Activated CD4-positive, alpha-beta T cell treated with anti-CD3 and anti-CD28 coated beads, Interleukin-2, amount 10 ng/mL, durations not matched to agents 7 days and 5 days (primary cell): ENCODE measurements at regions not wholly inside any gene's neighbourhood (a gene's known extent, or its start where the extent isn't known, plus 50 kb on each side); places are given as distances from the start of the nearest gene placed in this dataset.

Experiments
- CTCF ChIA-PET: fragments of 350-600 bp; sonication (Branson Sonifier 250); formaldehyde crosslinking; loops from one replicate; lab custom pipeline; 2021; ENCODE audit warnings: antibody characterized with exemption; lab: Charles Lee
- POLR2A ChIA-PET: fragments of 350-600 bp; sonication (Branson Sonifier 250); formaldehyde crosslinking; loops from one replicate; lab custom pipeline; 2021; ENCODE audit warnings: antibody characterized with exemption; lab: Charles Lee
- DNase-seq: peaks from one replicate; pipeline ENCODE4 v3.0.0-alpha.2; 2020
- H3K27ac Mint-ChIP-seq: one replicate; pipeline ENCODE4 v1.8.0; 2021; ENCODE audit warnings: mild to moderate bottlenecking, moderate library complexity, mixed read lengths
- H3K27me3 Mint-ChIP-seq: one replicate; pipeline ENCODE4 v1.8.0; 2021; ENCODE audit warnings: mixed read lengths
- H3K36me3 Mint-ChIP-seq: one replicate; pipeline ENCODE4 v1.8.0; 2021; ENCODE audit warnings: low read depth, mixed read lengths
- H3K4me1 Mint-ChIP-seq: one replicate; pipeline ENCODE4 v1.8.0; 2021; ENCODE audit warnings: mixed read lengths
- H3K4me3 Mint-ChIP-seq: one replicate; pipeline ENCODE4 v1.8.0; 2021; ENCODE audit warnings: mild to moderate bottlenecking, moderate library complexity, mixed read lengths
- H3K9me3 Mint-ChIP-seq: one replicate; pipeline ENCODE4 v1.8.0; 2021; ENCODE audit warnings: mixed read lengths

- no peak overlapping the region for H3K27ac Mint-ChIP-seq
- H3K9me3 Mint-ChIP-seq, result no peaks in the 10 kb centered on the region
- no peak for DNase-seq
- H3K4me3 Mint-ChIP-seq, result no peak overlapping the region
- no peaks in the 10 kb centered on the region for H3K27me3 Mint-ChIP-seq
- ChIA-PET POLR2A (no interaction called here), CTCF (no interaction called here)
- H3K36me3 Mint-ChIP-seq, result no peaks in the 10 kb centered on the region
- no peaks in the 10 kb centered on the region for H3K4me1 Mint-ChIP-seq
These were observed 168.5 kb upstream of the ID4 start for GRCh38 chr6:19668710-19669109.

- no peaks in the 10 kb centered on the region for H3K4me1 Mint-ChIP-seq
- no peaks in the 10 kb centered on the region for H3K27me3 Mint-ChIP-seq
- CTCF ChIA-PET, result interaction anchor here (0.5 kb wide), 1 partner anchor 679 kb away, joined by 3 read pairs; no protein-coding TSS in a partner anchor
- POLR2A ChIA-PET, result no interaction called here
- no peaks in the 10 kb centered on the region for H3K36me3 Mint-ChIP-seq
- no peak overlapping the region for H3K4me3 Mint-ChIP-seq
- no peak for DNase-seq
- no peaks in the 10 kb centered on the region for H3K9me3 Mint-ChIP-seq
- H3K27ac Mint-ChIP-seq, result no peak overlapping the region
These were observed 168.0 kb upstream of the ID4 start for GRCh38 chr6:19669206-19669605.

DNA sequence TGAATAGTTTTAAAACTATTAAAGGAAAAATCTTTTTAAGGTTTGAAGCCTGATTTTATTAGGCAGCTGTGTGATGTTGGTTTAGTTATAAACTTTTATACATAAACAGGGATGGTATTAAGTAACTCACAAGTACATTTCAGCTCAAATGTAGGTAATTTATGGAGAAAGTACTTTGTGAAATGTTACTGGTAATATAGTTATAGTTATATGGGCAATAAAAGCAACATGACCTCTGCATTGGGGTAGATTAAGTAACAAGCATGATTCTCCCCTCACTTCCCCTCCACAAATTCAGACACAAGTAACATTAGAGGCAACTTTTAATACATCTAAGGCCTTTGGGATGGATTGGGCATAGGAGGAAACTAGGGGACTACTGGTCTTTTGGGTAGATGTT is 154.3 kb upstream of the ID4 start:
- no peak overlapping the region for H3K4me3 Mint-ChIP-seq
- no peak overlapping the region for H3K27ac Mint-ChIP-seq
- no peaks in the 10 kb centered on the region for H3K27me3 Mint-ChIP-seq
- no peaks in the 10 kb centered on the region for H3K4me1 Mint-ChIP-seq
- no peaks in the 10 kb centered on the region for H3K36me3 Mint-ChIP-seq
- no peak for DNase-seq
- CTCF ChIA-PET, result no interaction called here
- POLR2A ChIA-PET, result no interaction called here
- H3K9me3 Mint-ChIP-seq, result no peaks in the 10 kb centered on the region

GRCh38 chr6:19690325-19691075 is 146.7 kb upstream of the ID4 start:
- H3K4me3 Mint-ChIP-seq, result no peak overlapping the region

DNA sequence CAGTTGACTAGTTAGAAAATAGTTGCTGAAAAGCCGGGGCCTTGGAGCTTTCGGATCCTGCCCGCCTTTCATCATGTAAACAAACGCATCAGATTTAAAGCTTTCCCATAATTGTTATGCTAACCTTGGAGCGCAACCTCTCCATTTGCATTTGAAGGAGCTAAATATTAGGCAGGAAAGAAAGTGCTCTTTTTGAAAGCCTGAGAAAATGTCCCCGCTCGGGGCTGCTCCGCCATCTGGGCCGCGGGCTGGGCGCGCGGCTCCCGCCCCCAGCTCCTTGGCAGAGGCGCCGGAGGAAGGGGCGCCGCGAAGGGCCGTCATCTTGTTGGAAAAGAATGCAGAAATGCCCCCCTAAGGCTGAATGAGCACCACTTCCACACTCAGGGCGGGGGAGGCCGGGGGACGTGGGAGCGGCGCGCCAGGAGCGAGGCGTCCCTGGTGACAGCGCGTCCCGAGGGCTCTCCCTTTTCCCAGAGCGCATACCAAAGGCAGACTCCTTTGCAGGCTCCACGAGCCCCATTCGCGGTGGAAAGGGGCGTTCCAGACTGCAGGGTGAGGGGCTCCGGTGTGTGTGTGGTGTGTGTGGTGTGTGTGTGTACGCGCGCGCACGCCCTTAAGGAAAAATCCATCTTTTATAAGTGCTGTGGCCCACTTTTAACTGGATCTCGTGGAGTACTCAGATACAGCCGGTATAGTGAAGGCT is 145.6 kb upstream of the ID4 start:
- Mint-ChIP-seq H3K27me3 (peaks cover 27% of the 10 kb centered on the region), H3K27ac (no peak overlapping the region), H3K4me3 (no peak overlapping the region), H3K36me3 (no peaks in the 10 kb centered on the region), H3K9me3 (no peaks in the 10 kb centered on the region), H3K4me1 (no peaks in the 10 kb centered on the region)
- CTCF ChIA-PET, result no interaction called here
- no peak for DNase-seq
- POLR2A ChIA-PET, result no interaction called here

More at GRCh38 chr6:19690325-19691075, 146.7 kb upstream of the ID4 start:
- no peaks in the 10 kb centered on the region for H3K36me3 Mint-ChIP-seq
- no peak overlapping the region for H3K27ac Mint-ChIP-seq
- no peak for DNase-seq
- ChIA-PET CTCF (no interaction called here), POLR2A (no interaction called here)
- peaks cover 27% of the 10 kb centered on the region for H3K27me3 Mint-ChIP-seq
- no peaks in the 10 kb centered on the region for H3K9me3 Mint-ChIP-seq
- no peaks in the 10 kb centered on the region for H3K4me1 Mint-ChIP-seq

GRCh38 chr6:19692506-19693298 is 144.5 kb upstream of the ID4 start:
- ChIA-PET CTCF (no interaction called here), POLR2A (interaction anchor here (0.6 kb wide), 1 partner anchor 22 kb away, joined by 3 read pairs; no protein-coding TSS in a partner anchor)
- Mint-ChIP-seq H3K36me3 (no peaks in the 10 kb centered on the region), H3K27ac (no peak overlapping the region), H3K27me3 (peaks cover 27% of the 10 kb centered on the region), H3K4me1 (no peaks in the 10 kb centered on the region), H3K4me3 (no peak overlapping the region), H3K9me3 (no peaks in the 10 kb centered on the region)
- DNase-seq, result no peak

DNA sequence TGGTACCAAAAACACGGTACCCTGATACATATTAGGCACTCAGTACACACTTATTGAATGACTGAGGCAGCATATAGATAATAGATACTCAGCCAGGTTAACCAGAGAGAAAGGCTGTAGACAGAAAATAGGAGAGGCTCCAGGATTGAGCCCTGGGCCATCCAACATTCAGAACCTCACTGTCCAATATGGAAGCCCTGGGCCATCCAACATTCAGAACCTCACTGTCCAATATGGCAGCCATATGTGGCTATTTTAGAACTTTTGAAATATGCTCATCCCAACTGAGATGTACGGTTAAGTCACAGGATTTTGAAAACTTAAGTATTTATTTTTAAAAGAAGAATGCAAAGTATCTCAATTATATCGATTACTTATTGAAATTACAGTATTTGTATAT is 142.5 kb upstream of the ID4 start:
- no peaks in the 10 kb centered on the region for H3K4me1 Mint-ChIP-seq
- DNase-seq, result no peak
- H3K36me3 Mint-ChIP-seq, result no peaks in the 10 kb centered on the region
- ChIA-PET CTCF (no interaction called here), POLR2A (no interaction called here)
- peaks cover 3% of the 10 kb centered on the region for H3K9me3 Mint-ChIP-seq
- no peak overlapping the region for H3K27ac Mint-ChIP-seq
- H3K4me3 Mint-ChIP-seq, result no peak overlapping the region
- H3K27me3 Mint-ChIP-seq, result peaks cover 27% of the 10 kb centered on the region

GRCh38 chr6:19697744-19698290 is 139.4 kb upstream of the ID4 start:
- CTCF ChIA-PET, result no interaction called here
- H3K4me3 Mint-ChIP-seq, result no peak overlapping the region
- no peak overlapping the region for H3K27ac Mint-ChIP-seq
- H3K4me1 Mint-ChIP-seq, result no peaks in the 10 kb centered on the region
- DNase-seq, result no peak
- peaks cover 8% of the 10 kb centered on the region for H3K9me3 Mint-ChIP-seq
- peaks cover 4% of the 10 kb centered on the region for H3K27me3 Mint-ChIP-seq
- POLR2A ChIA-PET, result no interaction called here
- no peaks in the 10 kb centered on the region for H3K36me3 Mint-ChIP-seq

- H3K36me3 Mint-ChIP-seq, result no peaks in the 10 kb centered on the region
- H3K4me3 Mint-ChIP-seq, result no peak overlapping the region
- ChIA-PET CTCF (no interaction called here), POLR2A (no interaction called here)
- H3K4me1 Mint-ChIP-seq, result no peaks in the 10 kb centered on the region
- H3K27me3 Mint-ChIP-seq, result no peaks in the 10 kb centered on the region
- peaks cover 11% of the 10 kb centered on the region for H3K9me3 Mint-ChIP-seq
- H3K27ac Mint-ChIP-seq, result no peak overlapping the region
- DNase-seq, result no peak
These were observed 137.2 kb upstream of the ID4 start for GRCh38 chr6:19699932-19700331.

DNA sequence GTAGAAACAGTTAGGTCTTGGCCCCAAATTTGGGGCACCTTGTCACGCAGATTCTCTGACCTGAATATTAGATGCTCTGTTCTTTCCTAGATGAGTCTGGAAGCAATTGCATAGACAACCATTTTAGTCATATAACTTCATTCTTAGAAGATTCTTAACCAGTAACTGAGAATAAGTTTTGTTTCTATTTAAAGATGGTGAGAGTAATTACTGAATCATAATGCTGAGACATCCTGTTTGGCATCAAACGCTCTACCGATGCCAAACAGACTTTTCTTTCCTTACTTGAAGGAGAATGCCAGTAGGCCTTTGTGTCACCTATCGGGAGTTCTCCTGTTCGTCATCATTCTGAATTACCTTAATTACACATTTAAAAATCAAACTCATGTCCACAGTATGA is 131.6 kb upstream of the ID4 start:
- Mint-ChIP-seq H3K36me3 (no peaks in the 10 kb centered on the region), H3K4me3 (no peak overlapping the region), H3K9me3 (peaks cover 8% of the 10 kb centered on the region), H3K27ac (no peak overlapping the region), H3K4me1 (no peaks in the 10 kb centered on the region), H3K27me3 (no peaks in the 10 kb centered on the region)
- ChIA-PET CTCF (interaction anchor here (0.6 kb wide), 1 partner anchor 20 kb away, joined by 3 read pairs; no protein-coding TSS in a partner anchor), POLR2A (no interaction called here)
- no peak for DNase-seq

- Mint-ChIP-seq H3K27me3 (no peaks in the 10 kb centered on the region), H3K36me3 (no peaks in the 10 kb centered on the region), H3K4me3 (no peak overlapping the region), H3K4me1 (no peaks in the 10 kb centered on the region), H3K27ac (no peak overlapping the region), H3K9me3 (no peaks in the 10 kb centered on the region)
- DNase-seq, result no peak
- ChIA-PET CTCF (no interaction called here), POLR2A (no interaction called here)
These were observed 125.0 kb upstream of the ID4 start for GRCh38 chr6:19712012-19712688.

DNA sequence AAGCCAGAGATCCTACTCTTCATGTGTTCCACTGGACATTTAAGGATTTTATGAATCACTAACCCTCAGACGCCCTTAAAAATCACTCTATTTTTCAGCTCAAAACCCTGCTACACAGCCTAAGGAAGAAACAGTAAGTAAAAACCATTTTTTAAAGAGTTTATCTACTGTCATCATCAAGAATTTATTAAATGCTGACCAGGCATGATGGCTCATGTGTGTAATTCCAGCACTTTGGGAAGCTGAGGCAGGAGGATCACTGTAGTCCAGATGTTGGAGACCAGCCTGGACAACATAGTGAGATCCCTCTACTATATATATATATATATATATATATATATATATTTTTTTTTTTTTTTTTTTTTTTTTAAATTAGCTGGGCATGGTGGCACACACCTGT is 124.2 kb upstream of the ID4 start:
- no peak for DNase-seq
- CTCF ChIA-PET, result no interaction called here

More for the DNA sequence above, 124.2 kb upstream of the ID4 start:
- no peak overlapping the region for H3K27ac Mint-ChIP-seq
- H3K27me3 Mint-ChIP-seq, result no peaks in the 10 kb centered on the region
- no peak overlapping the region for H3K4me3 Mint-ChIP-seq
- POLR2A ChIA-PET, result no interaction called here
- no peaks in the 10 kb centered on the region for H3K9me3 Mint-ChIP-seq
- H3K4me1 Mint-ChIP-seq, result no peaks in the 10 kb centered on the region
- no peaks in the 10 kb centered on the region for H3K36me3 Mint-ChIP-seq
